SK-N-SH treated with all-trans-retinoic acid at 6 μM for 48 hours (cell line): ENCODE measurements at regions not wholly inside any gene's neighbourhood (a gene's known extent, or its start where the extent isn't known, plus 50 kb on each side); places are given as distances from the start of the nearest gene placed in this dataset.

Experiments used
- ATAC-seq: fragments of 200-7000 bp; cut with Tn5 transposase; 3 replicates; pipeline ENCODE4 v1.9.1; 2020; ENCODE audit warnings: mild to moderate bottlenecking, moderate library complexity
- ARNTL ChIP-seq: fragments of 450-650 bp; formaldehyde crosslinking; IDR thresholded peaks from 2 replicates; pipeline ENCODE4 v1.5.0; 2020; ENCODE audit warnings: low read depth, mild to moderate bottlenecking, moderate library complexity, borderline replicate concordance
- BACH2 ChIP-seq: fragments of 250-450 bp; sonication (Bioruptor Pico); IDR thresholded peaks from 2 replicates; pipeline ENCODE4 v1.9.0; 2021; ENCODE audit warnings: mild to moderate bottlenecking, borderline replicate concordance
- CSDC2 ChIP-seq: fragments of 250-450 bp; sonication (Bioruptor Pico); IDR thresholded peaks from 2 replicates; pipeline ENCODE4 v1.5.0; 2020; ENCODE audit warnings: mild to moderate bottlenecking, moderate library complexity
- ESRRG ChIP-seq: fragments of 250-450 bp; sonication (Bioruptor Pico); IDR thresholded peaks from 2 replicates; pipeline ENCODE4 v1.6.1; 2021; ENCODE audit warnings: mild to moderate bottlenecking
- GLIS3 ChIP-seq: fragments of 250-450 bp; sonication (Bioruptor Pico); IDR thresholded peaks from 2 replicates; pipeline ENCODE4 v1.5.0; 2020; ENCODE audit warnings: mild to moderate bottlenecking, moderate library complexity
- ISL1 ChIP-seq: fragments of 250-450 bp; sonication (Bioruptor Pico); IDR thresholded peaks from 2 replicates; pipeline ENCODE4 v2.1.2; 2022; ENCODE audit warnings: mild to moderate bottlenecking, moderate library complexity
- OSR1 ChIP-seq: fragments of 250-450 bp; sonication (Bioruptor Pico); IDR thresholded peaks from 2 replicates; pipeline ENCODE4 v1.8.0; 2022; ENCODE audit warnings: moderate library complexity, mild to moderate bottlenecking, inconsistent platforms
- POU6F1 ChIP-seq: fragments of 250-450 bp; sonication (Bioruptor Pico); IDR thresholded peaks from 2 replicates; pipeline ENCODE4 v1.8.0; 2021; ENCODE audit warnings: low read depth, mild to moderate bottlenecking, moderate library complexity, borderline replicate concordance
- PPARA ChIP-seq: fragments of 250-450 bp; sonication (Bioruptor Pico); IDR thresholded peaks from 2 replicates; pipeline ENCODE4 v1.5.0; 2020; ENCODE audit warnings: mild to moderate bottlenecking, borderline replicate concordance
- RARB ChIP-seq: fragments of 250-450 bp; sonication (Bioruptor Pico); IDR thresholded peaks from 2 replicates; pipeline ENCODE4 v1.8.0; 2021; ENCODE audit warnings: mild to moderate bottlenecking, moderate library complexity
- SNAI2 ChIP-seq: fragments of 250-450 bp; sonication (Bioruptor Pico); IDR thresholded peaks from 2 replicates; pipeline ENCODE4 v1.5.0; 2020; ENCODE audit warnings: mild to moderate bottlenecking, moderate library complexity
- TCF4 ChIP-seq: fragments of 250-450 bp; sonication (Bioruptor Pico); IDR thresholded peaks from 2 replicates; pipeline ENCODE4 v1.8.0; 2021; ENCODE audit warnings: mild to moderate bottlenecking, moderate library complexity, borderline replicate concordance
- TOX ChIP-seq: fragments of 250-450 bp; sonication (Bioruptor Pico); IDR thresholded peaks from 2 replicates; pipeline ENCODE4 v1.8.0; 2021; ENCODE audit warnings: mild to moderate bottlenecking, moderate library complexity, borderline replicate concordance
- ZC3H10 ChIP-seq: fragments of 250-450 bp; sonication (Bioruptor Pico); IDR thresholded peaks from 2 replicates; pipeline ENCODE4 v1.5.1; 2021; ENCODE audit warnings: mild to moderate bottlenecking, moderate library complexity
- ZFP3 ChIP-seq: fragments of 250-450 bp; sonication (Bioruptor Pico); IDR thresholded peaks from 2 replicates; pipeline ENCODE4 v1.5.0; 2020; ENCODE audit warnings: mild to moderate bottlenecking, moderate library complexity
- ZFP30 ChIP-seq: fragments of 450-650 bp; formaldehyde crosslinking; IDR thresholded peaks from 2 replicates; pipeline ENCODE4 v1.5.0; 2022; ENCODE audit warnings: mild to moderate bottlenecking, moderate library complexity
- ZNF565 ChIP-seq: fragments of 450-650 bp; formaldehyde crosslinking; conservative IDR thresholded peaks from 2 replicates; pipeline ENCODE4 v1.5.0; 2020; ENCODE audit warnings: low read depth, mild to moderate bottlenecking, moderate library complexity
- ZNF8 ChIP-seq: fragments of 450-650 bp; formaldehyde crosslinking; IDR thresholded peaks from 2 replicates; pipeline ENCODE4 v1.5.0; 2020; ENCODE audit warnings: mild to moderate bottlenecking, moderate library complexity
- TF ChIP-seq, protein P1 (sequence below): fragments of 250-450 bp; sonication (Bioruptor Pico); IDR thresholded peaks from 2 replicates; pipeline ENCODE4 v1.5.1; 2021; ENCODE audit warnings: mild to moderate bottlenecking, moderate library complexity
- TF ChIP-seq, protein P2 (sequence below): fragments of 250-450 bp; sonication (Bioruptor Pico); IDR thresholded peaks from 2 replicates; pipeline ENCODE4 v1.8.0; 2020; ENCODE audit warnings: mild to moderate bottlenecking, moderate library complexity, borderline replicate concordance
- TF ChIP-seq, protein P3 (sequence below): fragments of 250-450 bp; sonication (Bioruptor Pico); IDR thresholded peaks from 2 replicates; pipeline ENCODE4 v1.5.0; 2020; ENCODE audit warnings: mild to moderate bottlenecking, moderate library complexity
- TF ChIP-seq, protein P4 (sequence below): fragments of 250-450 bp; sonication (Bioruptor Pico); IDR thresholded peaks from 2 replicates; pipeline ENCODE4 v1.5.1; 2020; ENCODE audit warnings: low read depth, mild to moderate bottlenecking, moderate library complexity

GRCh38 chr6:81126150-81126549 lies 626.3 kb downstream of the TENT5A start:
- peak; percentile 88 for ATAC-seq
- peak; percentile 18; the same call in 1 of the 2 replicates for TF ChIP-seq ZC3H10
- no peak for TF ChIP-seq TCF4 (CRISPR knock-in tag)

DNA sequence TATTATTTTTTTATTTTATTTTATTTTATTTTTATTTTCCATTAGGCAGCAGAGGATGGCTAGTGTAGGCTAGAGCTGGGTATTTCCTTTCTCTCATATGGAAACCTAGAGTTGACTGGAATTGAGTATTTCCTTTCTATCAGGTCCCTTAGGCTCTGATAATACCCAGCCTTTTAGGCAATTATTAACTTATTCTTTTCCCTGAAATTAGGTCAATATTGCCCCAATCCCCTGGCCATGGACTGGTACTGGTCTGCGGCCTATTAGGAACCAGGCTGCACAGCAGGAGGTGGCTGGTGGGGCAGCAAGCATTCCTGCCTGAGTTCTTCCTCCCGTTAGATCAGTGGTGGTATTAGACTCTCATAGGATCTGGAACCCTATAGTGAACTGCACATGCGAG lies 632.2 kb downstream of the TENT5A start:
- no peak for TF ChIP-seq ZC3H10
- TF ChIP-seq, protein P1, sequence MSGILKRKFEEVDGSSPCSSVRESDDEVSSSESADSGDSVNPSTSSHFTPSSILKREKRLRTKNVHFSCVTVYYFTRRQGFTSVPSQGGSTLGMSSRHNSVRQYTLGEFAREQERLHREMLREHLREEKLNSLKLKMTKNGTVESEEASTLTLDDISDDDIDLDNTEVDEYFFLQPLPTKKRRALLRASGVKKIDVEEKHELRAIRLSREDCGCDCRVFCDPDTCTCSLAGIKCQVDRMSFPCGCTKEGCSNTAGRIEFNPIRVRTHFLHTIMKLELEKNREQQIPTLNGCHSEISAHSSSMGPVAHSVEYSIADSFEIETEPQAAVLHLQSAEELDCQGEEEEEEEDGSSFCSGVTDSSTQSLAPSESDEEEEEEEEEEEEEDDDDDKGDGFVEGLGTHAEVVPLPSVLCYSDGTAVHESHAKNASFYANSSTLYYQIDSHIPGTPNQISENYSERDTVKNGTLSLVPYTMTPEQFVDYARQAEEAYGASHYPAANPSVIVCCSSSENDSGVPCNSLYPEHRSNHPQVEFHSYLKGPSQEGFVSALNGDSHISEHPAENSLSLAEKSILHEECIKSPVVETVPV (CRISPR knock-in tag): no peak
- no peak for TF ChIP-seq ZNF8 (CRISPR knock-in tag)
- TF ChIP-seq RARB (CRISPR knock-in tag): no peak
- TF ChIP-seq, protein P2, sequence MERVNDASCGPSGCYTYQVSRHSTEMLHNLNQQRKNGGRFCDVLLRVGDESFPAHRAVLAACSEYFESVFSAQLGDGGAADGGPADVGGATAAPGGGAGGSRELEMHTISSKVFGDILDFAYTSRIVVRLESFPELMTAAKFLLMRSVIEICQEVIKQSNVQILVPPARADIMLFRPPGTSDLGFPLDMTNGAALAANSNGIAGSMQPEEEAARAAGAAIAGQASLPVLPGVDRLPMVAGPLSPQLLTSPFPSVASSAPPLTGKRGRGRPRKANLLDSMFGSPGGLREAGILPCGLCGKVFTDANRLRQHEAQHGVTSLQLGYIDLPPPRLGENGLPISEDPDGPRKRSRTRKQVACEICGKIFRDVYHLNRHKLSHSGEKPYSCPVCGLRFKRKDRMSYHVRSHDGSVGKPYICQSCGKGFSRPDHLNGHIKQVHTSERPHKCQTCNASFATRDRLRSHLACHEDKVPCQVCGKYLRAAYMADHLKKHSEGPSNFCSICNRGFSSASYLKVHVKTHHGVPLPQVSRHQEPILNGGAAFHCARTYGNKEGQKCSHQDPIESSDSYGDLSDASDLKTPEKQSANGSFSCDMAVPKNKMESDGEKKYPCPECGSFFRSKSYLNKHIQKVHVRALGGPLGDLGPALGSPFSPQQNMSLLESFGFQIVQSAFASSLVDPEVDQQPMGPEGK (CRISPR knock-in tag): no peak
- TF ChIP-seq PPARA (CRISPR knock-in tag): no peak
- no peak for TF ChIP-seq ZNF565 (CRISPR knock-in tag)
- TF ChIP-seq ESRRG: no peak
- TF ChIP-seq ZFP3 (CRISPR knock-in tag): no peak
- TF ChIP-seq GLIS3 (CRISPR knock-in tag): no peak
- TF ChIP-seq ARNTL (CRISPR knock-in tag): no peak
- TF ChIP-seq TOX (CRISPR knock-in tag): no peak
- no peak for TF ChIP-seq SNAI2 (CRISPR knock-in tag)
- no peak for TF ChIP-seq BACH2
- TF ChIP-seq, protein P3, sequence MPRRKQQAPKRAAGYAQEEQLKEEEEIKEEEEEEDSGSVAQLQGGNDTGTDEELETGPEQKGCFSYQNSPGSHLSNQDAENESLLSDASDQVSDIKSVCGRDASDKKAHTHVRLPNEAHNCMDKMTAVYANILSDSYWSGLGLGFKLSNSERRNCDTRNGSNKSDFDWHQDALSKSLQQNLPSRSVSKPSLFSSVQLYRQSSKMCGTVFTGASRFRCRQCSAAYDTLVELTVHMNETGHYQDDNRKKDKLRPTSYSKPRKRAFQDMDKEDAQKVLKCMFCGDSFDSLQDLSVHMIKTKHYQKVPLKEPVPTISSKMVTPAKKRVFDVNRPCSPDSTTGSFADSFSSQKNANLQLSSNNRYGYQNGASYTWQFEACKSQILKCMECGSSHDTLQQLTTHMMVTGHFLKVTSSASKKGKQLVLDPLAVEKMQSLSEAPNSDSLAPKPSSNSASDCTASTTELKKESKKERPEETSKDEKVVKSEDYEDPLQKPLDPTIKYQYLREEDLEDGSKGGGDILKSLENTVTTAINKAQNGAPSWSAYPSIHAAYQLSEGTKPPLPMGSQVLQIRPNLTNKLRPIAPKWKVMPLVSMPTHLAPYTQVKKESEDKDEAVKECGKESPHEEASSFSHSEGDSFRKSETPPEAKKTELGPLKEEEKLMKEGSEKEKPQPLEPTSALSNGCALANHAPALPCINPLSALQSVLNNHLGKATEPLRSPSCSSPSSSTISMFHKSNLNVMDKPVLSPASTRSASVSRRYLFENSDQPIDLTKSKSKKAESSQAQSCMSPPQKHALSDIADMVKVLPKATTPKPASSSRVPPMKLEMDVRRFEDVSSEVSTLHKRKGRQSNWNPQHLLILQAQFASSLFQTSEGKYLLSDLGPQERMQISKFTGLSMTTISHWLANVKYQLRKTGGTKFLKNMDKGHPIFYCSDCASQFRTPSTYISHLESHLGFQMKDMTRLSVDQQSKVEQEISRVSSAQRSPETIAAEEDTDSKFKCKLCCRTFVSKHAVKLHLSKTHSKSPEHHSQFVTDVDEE (CRISPR knock-in tag): no peak
- no peak for ATAC-seq

- TF ChIP-seq, protein P4, sequence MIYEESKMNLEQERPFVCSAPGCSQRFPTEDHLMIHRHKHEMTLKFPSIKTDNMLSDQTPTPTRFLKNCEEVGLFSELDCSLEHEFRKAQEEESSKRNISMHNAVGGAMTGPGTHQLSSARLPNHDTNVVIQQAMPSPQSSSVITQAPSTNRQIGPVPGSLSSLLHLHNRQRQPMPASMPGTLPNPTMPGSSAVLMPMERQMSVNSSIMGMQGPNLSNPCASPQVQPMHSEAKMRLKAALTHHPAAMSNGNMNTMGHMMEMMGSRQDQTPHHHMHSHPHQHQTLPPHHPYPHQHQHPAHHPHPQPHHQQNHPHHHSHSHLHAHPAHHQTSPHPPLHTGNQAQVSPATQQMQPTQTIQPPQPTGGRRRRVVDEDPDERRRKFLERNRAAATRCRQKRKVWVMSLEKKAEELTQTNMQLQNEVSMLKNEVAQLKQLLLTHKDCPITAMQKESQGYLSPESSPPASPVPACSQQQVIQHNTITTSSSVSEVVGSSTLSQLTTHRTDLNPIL (CRISPR knock-in tag): no peak
- TF ChIP-seq POU6F1 (CRISPR knock-in tag): no peak
- no peak for TF ChIP-seq ZFP30
- TF ChIP-seq TOX (CRISPR knock-in tag): no peak
- TF ChIP-seq CSDC2 (CRISPR knock-in tag): no peak
- TF ChIP-seq OSR1 (CRISPR knock-in tag): no peak
- TF ChIP-seq, protein P2 (CRISPR knock-in tag): no peak
- TF ChIP-seq, protein P3 (CRISPR knock-in tag): no peak
- TF ChIP-seq ZNF565 (CRISPR knock-in tag): no peak
- TF ChIP-seq ZC3H10: no peak
- no peak for TF ChIP-seq ISL1 (CRISPR knock-in tag)
- no peak for TF ChIP-seq ZNF8 (CRISPR knock-in tag)
- TF ChIP-seq GLIS3 (CRISPR knock-in tag): no peak
- TF ChIP-seq, all 23 proteins: peak for 0
- ATAC-seq: no peak
These were observed 646.5 kb downstream of the TENT5A start for GRCh38 chr6:81105998-81106397.
